Ishikawa (cell line): ENCODE measurements at regions not wholly inside any gene's neighbourhood (a gene's known extent, or its start where the extent isn't known, plus 50 kb on each side); places are given as distances from the start of the nearest gene placed in this dataset.

ENCODE experiments used
- CEBPB ChIP-seq: IDR thresholded peaks from 2 replicates; pipeline ENCODE4 v1.6.1; 2012
- CREB1 ChIP-seq: IDR thresholded peaks from 2 replicates; pipeline ENCODE4 v1.6.1; 2012; ENCODE audit warnings: low read depth
- EGR1 ChIP-seq: IDR thresholded peaks from 2 replicates; pipeline ENCODE4 v1.6.1; 2012
- EP300 ChIP-seq: IDR thresholded peaks from 2 replicates; pipeline ENCODE4 v1.6.1; 2012; ENCODE audit warnings: borderline replicate concordance
- FOXM1 ChIP-seq: IDR thresholded peaks from 2 replicates; pipeline ENCODE4 v1.6.1; 2012; ENCODE audit warnings: low read depth, borderline replicate concordance
- MAX ChIP-seq: IDR thresholded peaks from 2 replicates; pipeline ENCODE4 v1.6.1; 2012
- NFIC ChIP-seq: IDR thresholded peaks from 2 replicates; pipeline ENCODE4 v1.6.1; 2012
- RAD21 ChIP-seq: IDR thresholded peaks from 2 replicates; pipeline ENCODE4 v1.6.1; 2012; ENCODE audit warnings: low read depth
- REST ChIP-seq: IDR thresholded peaks from 2 replicates; pipeline ENCODE4 v1.6.1; 2012; ENCODE audit warnings: low read depth, mild to moderate bottlenecking
- TAF1 ChIP-seq: IDR thresholded peaks from 2 replicates; pipeline ENCODE4 v1.6.1; 2012; ENCODE audit warnings: low read depth, mild to moderate bottlenecking
- TCF12 ChIP-seq: IDR thresholded peaks from 2 replicates; pipeline ENCODE4 v1.6.1; 2012; ENCODE audit warnings: low read depth
- TEAD4 ChIP-seq: IDR thresholded peaks from 2 replicates; pipeline ENCODE4 v1.6.1; 2012
- USF1 ChIP-seq: IDR thresholded peaks from 2 replicates; pipeline ENCODE4 v1.6.1; 2012
- YY1 ChIP-seq: IDR thresholded peaks from 2 replicates; pipeline ENCODE4 v1.6.1; 2012; ENCODE audit warnings: low read depth
- ZBTB7A ChIP-seq: IDR thresholded peaks from 2 replicates; pipeline ENCODE4 v1.6.1; 2012; ENCODE audit warnings: low read depth

- TF ChIP-seq EGR1 (no peak), NFIC (no peak), TEAD4 (no peak), YY1 (no peak), CEBPB (no peak), RAD21 (no peak), REST (no peak), ZBTB7A (no peak), EP300 (no peak), MAX (no peak), TAF1 (no peak), FOXM1 (no peak), CREB1 (no peak), USF1 (no peak), TCF12 (no peak)
Observed at GRCh38 chr2:16338026-16338425, 327.6 kb downstream of the CYRIA start.

- TF ChIP-seq USF1 (no peak), TEAD4 (no peak), TCF12 (no peak), CREB1 (no peak), CEBPB (no peak)
Observed at GRCh38 chr2:16336916-16337315, 328.7 kb downstream of the CYRIA start.

- TF ChIP-seq TAF1 (no peak), TEAD4 (no peak), EGR1 (no peak), YY1 (no peak), FOXM1 (no peak), TCF12 (no peak), MAX (no peak), CEBPB (no peak), USF1 (no peak), EP300 (no peak), NFIC (no peak), RAD21 (no peak), CREB1 (no peak), ZBTB7A (no peak), REST (no peak)
Observed at GRCh38 chr2:16336491-16336890, 329.1 kb downstream of the CYRIA start.

GRCh38 chr2:16335947-16336346, 329.7 kb downstream of the CYRIA start:
- TF ChIP-seq CEBPB = no peak
- TF ChIP-seq ZBTB7A = no peak
- TF ChIP-seq EGR1 = no peak
- TF ChIP-seq USF1 = no peak
- TF ChIP-seq EP300 = no peak
- no peak for TF ChIP-seq TCF12
- TF ChIP-seq REST = no peak
- TF ChIP-seq FOXM1 = no peak
- TF ChIP-seq MAX = no peak
- TF ChIP-seq TEAD4 = no peak
- no peak for TF ChIP-seq RAD21
- TF ChIP-seq YY1 = no peak
- no peak for TF ChIP-seq CREB1
- no peak for TF ChIP-seq TAF1
- TF ChIP-seq NFIC = no peak
